T-cell (primary cell): ENCODE measurements at regions not wholly inside any gene's neighbourhood (a gene's known extent, or its start where the extent isn't known, plus 50 kb on each side); places are given as distances from the start of the nearest gene placed in this dataset.
"Not testable (repeated sequence)": the region's sequence is repeated elsewhere in the genome, so short reads cannot be mapped to it uniquely, and the experiment has no call there.

Source experiments
- ATAC-seq, 4 experiments: fragments of 200-7000 bp in 3 of 4; fragments of 150-1000 bp in 1 of 4; cut with Tn5 transposase; replicated peaks in 1 of 4; 1 replicate in 3 of 4; 2 replicates in 1 of 4; pipeline ENCODE4 v1.10.0; 2021; ENCODE audit warnings: moderate library complexity in 3 of 4, mild to moderate bottlenecking in 2 of 4, moderate number of reproducible peaks in 1 of 4
- CTCF ChIA-PET, 2 donors: fragments of 300-600 bp; sonication (Branson Sonifier 250); formaldehyde crosslinking; loops; one replicate each; lab custom pipeline; 2022; ENCODE audit warnings: antibody characterized with exemption in 2 of 2; lab: Charles Lee
- POLR2A ChIA-PET, 2 donors: fragments of 300-600 bp; sonication (Branson Sonifier 250); formaldehyde crosslinking; loops; one replicate each; lab custom pipeline; 2022; ENCODE audit warnings: antibody characterized with exemption in 2 of 2; lab: Charles Lee
- DNase-seq, 35 experiments: peaks; one replicate each; pipeline versions ENCODE4 v3.0.0 to v3.0.0-alpha.2; 2013 to 2023
- H3K27ac ChIP-seq: one replicate; pipeline ENCODE4 v1.5.1; 2013; ENCODE audit warnings: low read length
- H3K27me3 ChIP-seq, 2 experiments: replicated peaks in 1 of 2; 1 replicate in 1 of 2; 2 replicates in 1 of 2; pipeline versions ENCODE4 v1.6.1 to v1.7.0; 2013; ENCODE audit warnings: low read length in 1 of 2, mixed read lengths in 1 of 2; ENCODE audit not compliant: control insufficient read depth in 2 of 2, insufficient read depth in 2 of 2; ENCODE audit errors: extremely low read depth in 1 of 2
- H3K36me3 ChIP-seq, 2 donors: 1 replicate in 1 of 2; 2 replicates in 1 of 2; pipeline versions ENCODE4 v1.6.1 to v1.7.0; 2013; ENCODE audit warnings: low read length in 1 of 2; ENCODE audit not compliant: control insufficient read depth in 2 of 2, insufficient read depth in 1 of 2; ENCODE audit errors: extremely low read depth in 1 of 2
- H3K4me1 ChIP-seq, 2 experiments: 1 replicate in 1 of 2; 2 replicates in 1 of 2; pipeline versions ENCODE4 v1.6.1 to v1.7.0; 2013; ENCODE audit warnings: low read length in 2 of 2, mixed read lengths in 1 of 2; ENCODE audit not compliant: insufficient read depth in 2 of 2, control insufficient read depth in 1 of 2; ENCODE audit errors: extremely low read depth in 1 of 2
- H3K4me3 ChIP-seq, 2 donors: 1 replicate in 1 of 2; 2 replicates in 1 of 2; pipeline versions ENCODE4 v1.5.1 to v1.7.0; 2013; ENCODE audit warnings: mild to moderate bottlenecking in 2 of 2, low read length in 1 of 2, moderate library complexity in 1 of 2; ENCODE audit not compliant: control insufficient read depth in 1 of 2; ENCODE audit errors: extremely low read depth in 1 of 2
- H3K9me3 ChIP-seq: 2 replicates; pipeline ENCODE4 v1.7.0; 2013
- H3K27ac Mint-ChIP-seq, 2 donors: one replicate each; pipeline ENCODE4 v1.8.0; 2020 to 2021; ENCODE audit warnings: mild to moderate bottlenecking in 2 of 2, mixed read lengths in 2 of 2
- H3K27me3 Mint-ChIP-seq, 2 donors: one replicate each; pipeline ENCODE4 v1.8.0; 2021 to 2022; ENCODE audit warnings: mixed read lengths in 2 of 2
- H3K36me3 Mint-ChIP-seq: one replicate; pipeline ENCODE4 v1.8.0; 2021; ENCODE audit warnings: mixed read lengths
- H3K4me1 Mint-ChIP-seq, 3 donors: one replicate each; pipeline ENCODE4 v1.8.0; 2020 to 2022; ENCODE audit warnings: mixed read lengths in 3 of 3, mild to moderate bottlenecking in 1 of 3
- H3K4me3 Mint-ChIP-seq, 3 donors: one replicate each; pipeline ENCODE4 v1.8.0; 2020 to 2022; ENCODE audit warnings: mild to moderate bottlenecking in 3 of 3, mixed read lengths in 3 of 3, moderate library complexity in 3 of 3
- H3K9me3 Mint-ChIP-seq, 3 donors: one replicate each; pipeline ENCODE4 v1.8.0; 2020 to 2022; ENCODE audit warnings: mixed read lengths in 3 of 3
- WGBS: methylation state at CpG from one replicate; pipeline ENCODE4 v1.1.5; 2013; ENCODE audit warnings: missing lambda C conversion rate; ENCODE audit not compliant: insufficient coverage; 5-methylcytosine and 5-hydroxymethylcytosine counted together

GRCh38 chrX:34457850-34458249 is 199.2 kb downstream of the TMEM47 start:
- H3K27me3 ChIP-seq, H3K36me3 ChIP-seq, H3K9me3 ChIP-seq, DNase-seq, H3K4me3 ChIP-seq, H3K4me3 Mint-ChIP-seq, POLR2A ChIA-PET, H3K36me3 Mint-ChIP-seq, H3K4me1 Mint-ChIP-seq, H3K27ac ChIP-seq, H3K4me1 ChIP-seq, H3K27ac Mint-ChIP-seq, CTCF ChIA-PET, H3K27me3 Mint-ChIP-seq, ATAC-seq: not testable (repeated sequence)
- peaks cover 10 to 29% (median 10%) of the 10 kb centered on the region in 3 donors for H3K9me3 Mint-ChIP-seq
- no CpG with 5 or more reads among the region's 9 CpGs for WGBS

GRCh38 chrX:34437586-34437985 is 219.5 kb downstream of the TMEM47 start:
- no peaks in the 10 kb centered on the region for H3K36me3 ChIP-seq
- POLR2A ChIA-PET: no interaction called here
- no peaks in the 10 kb centered on the region for H3K36me3 Mint-ChIP-seq
- no peak overlapping the region for H3K4me3 ChIP-seq
- no CpG with 5 or more reads among the region's 6 CpGs for WGBS
- no peak for DNase-seq
- peaks cover 2 to 8% (median 4%) of the 10 kb centered on the region in 3 donors for H3K9me3 Mint-ChIP-seq
- H3K4me1 ChIP-seq: no peaks in the 10 kb centered on the region
- no peak overlapping the region for H3K4me3 Mint-ChIP-seq
- ATAC-seq: no peak
- H3K27ac Mint-ChIP-seq: no peak overlapping the region
- H3K27me3 ChIP-seq: no peaks in the 10 kb centered on the region
- H3K27me3 Mint-ChIP-seq: no peaks in the 10 kb centered on the region
- no peaks in the 10 kb centered on the region for H3K4me1 Mint-ChIP-seq
- H3K27ac ChIP-seq: no peak overlapping the region
- CTCF ChIA-PET: no interaction called here
- no peaks in the 10 kb centered on the region for H3K9me3 ChIP-seq

GRCh38 chrX:34426334-34426733 is 230.8 kb downstream of the TMEM47 start:
- ATAC-seq: no peak
- Histone ChIP-seq H3K27me3 (no peaks in the 10 kb centered on the region), H3K36me3 (no peaks in the 10 kb centered on the region), H3K9me3 (no peaks in the 10 kb centered on the region), H3K27ac (no peak overlapping the region), H3K4me1 (no peaks in the 10 kb centered on the region), H3K4me3 (no peak overlapping the region)
- ChIA-PET POLR2A (no interaction called here), CTCF (no interaction called here)
- DNase-seq: no peak
- Mint-ChIP-seq H3K27me3 (no peaks in the 10 kb centered on the region), H3K9me3 (peaks cover 9 to 15% (median 13%) of the 10 kb centered on the region in 3 donors), H3K4me3 (no peak overlapping the region), H3K27ac (no peak overlapping the region), H3K36me3 (no peaks in the 10 kb centered on the region), H3K4me1 (no peaks in the 10 kb centered on the region)

- no peak for ATAC-seq
- H3K4me3 Mint-ChIP-seq: no peak overlapping the region
- H3K27ac Mint-ChIP-seq: no peak overlapping the region
- no peaks in the 10 kb centered on the region for H3K36me3 ChIP-seq
- no peak overlapping the region for H3K4me3 ChIP-seq
- H3K9me3 ChIP-seq: no peaks in the 10 kb centered on the region
- H3K27ac ChIP-seq: no peak overlapping the region
- H3K4me1 ChIP-seq: no peaks in the 10 kb centered on the region
- H3K9me3 Mint-ChIP-seq: peaks cover 0 to 3% (median 0%) of the 10 kb centered on the region in 3 donors
- no peaks in the 10 kb centered on the region for H3K36me3 Mint-ChIP-seq
- H3K27me3 ChIP-seq: no peaks in the 10 kb centered on the region
- POLR2A ChIA-PET: interaction anchor here in 1 of 2 donors (0.7 kb wide), 1 partner anchor 408 kb away, joined by 6 read pairs; no protein-coding TSS in a partner anchor
- DNase-seq: no peak
- no peaks in the 10 kb centered on the region for H3K27me3 Mint-ChIP-seq
- no peaks in the 10 kb centered on the region for H3K4me1 Mint-ChIP-seq
- no CpG with 5 or more reads among the region's 1 CpG for WGBS
- CTCF ChIA-PET: interaction anchor here in 1 of 2 donors (0.7 kb wide), 1 partner anchor 130 kb away, joined by 8 read pairs; no protein-coding TSS in a partner anchor
These were observed 250.5 kb downstream of the TMEM47 start for GRCh38 chrX:34406580-34406979.

- DNase-seq: no peak
- Histone ChIP-seq H3K9me3 (no peaks in the 10 kb centered on the region), H3K27ac (no peak overlapping the region), H3K4me1 (no peaks in the 10 kb centered on the region), H3K27me3 (no peaks in the 10 kb centered on the region), H3K4me3 (no peak overlapping the region), H3K36me3 (no peaks in the 10 kb centered on the region)
- ChIA-PET CTCF (no interaction called here), POLR2A (no interaction called here)
- Mint-ChIP-seq H3K4me1 (no peaks in the 10 kb centered on the region), H3K27ac (no peak overlapping the region), H3K36me3 (no peaks in the 10 kb centered on the region), H3K27me3 (no peaks in the 10 kb centered on the region), H3K9me3 (peaks cover 0 to 2% (median 0%) of the 10 kb centered on the region in 3 donors), H3K4me3 (no peak overlapping the region)
- 80% methylated on average over 1 of the region's 7 CpGs for WGBS
- no peak for ATAC-seq
These were observed 252.6 kb downstream of the TMEM47 start for GRCh38 chrX:34404386-34405070.

GRCh38 chrX:34401411-34401810 is 255.7 kb downstream of the TMEM47 start:
- H3K4me1 ChIP-seq: no peaks in the 10 kb centered on the region
- no peak overlapping the region for H3K27ac ChIP-seq
- no peak for DNase-seq
- Mint-ChIP-seq H3K27ac (no peak overlapping the region), H3K4me1 (no peaks in the 10 kb centered on the region), H3K36me3 (no peaks in the 10 kb centered on the region), H3K9me3 (peaks cover 0 to 6% (median 5%) of the 10 kb centered on the region in 3 donors), H3K27me3 (no peaks in the 10 kb centered on the region), H3K4me3 (no peak overlapping the region)
- no peaks in the 10 kb centered on the region for H3K27me3 ChIP-seq
- H3K9me3 ChIP-seq: no peaks in the 10 kb centered on the region
- H3K36me3 ChIP-seq: no peaks in the 10 kb centered on the region
- no CpG with 5 or more reads among the region's 1 CpG for WGBS
- H3K4me3 ChIP-seq: no peak overlapping the region
- no peak for ATAC-seq
- CTCF ChIA-PET: no interaction called here
- POLR2A ChIA-PET: no interaction called here
